ENCODE measurements at regions not wholly inside any gene's neighbourhood (a gene's known extent, or its start where the extent isn't known, plus 50 kb on each side); places are given as distances from the start of the nearest gene placed in this dataset.

GRCh38 chr7:46742601-46743000 lies 821.5 kb upstream of the IGFBP3 start:
- H3K4me3 ChIP-seq (ENCODE audit: low read depth, low read length) = no peak overlapping the region
- no peak for TF ChIP-seq CTCF (IDR thresholded peaks at IDR 0.05; ENCODE audit: control insufficient read depth, extremely low read depth, insufficient read depth)

GRCh38 chr7:46741938-46742540 lies 821.0 kb upstream of the IGFBP3 start:
- no peak for TF ChIP-seq CTCF (IDR thresholded peaks at IDR 0.05; ENCODE audit: control insufficient read depth, extremely low read depth, insufficient read depth)
- no peak overlapping the region for H3K4me3 ChIP-seq (ENCODE audit: low read depth, low read length)
- DNase-seq (ENCODE audit: low read depth) = no peak

More at GRCh38 chr7:46742601-46743000, 821.5 kb upstream of the IGFBP3 start:
- no peak for DNase-seq (ENCODE audit: low read depth)

GRCh38 chr7:46741181-46741580 lies 820.1 kb upstream of the IGFBP3 start:
- H3K4me3 ChIP-seq (ENCODE audit: low read depth, low read length) = no peak overlapping the region
- DNase-seq (ENCODE audit: low read depth) = no peak
- TF ChIP-seq CTCF (IDR thresholded peaks at IDR 0.05; ENCODE audit: control insufficient read depth, extremely low read depth, insufficient read depth) = no peak

- H3K4me3 ChIP-seq (ENCODE audit: low read depth, low read length) = no peak overlapping the region
- DNase-seq (ENCODE audit: low read depth) = no peak
- no peak for TF ChIP-seq CTCF (IDR thresholded peaks at IDR 0.05; ENCODE audit: control insufficient read depth, extremely low read depth, insufficient read depth)
Measured at GRCh38 chr7:46739518-46740234, 818.6 kb upstream of the IGFBP3 start.

GRCh38 chr7:46738796-46739195 lies 817.7 kb upstream of the IGFBP3 start:
- H3K4me3 ChIP-seq (ENCODE audit: low read depth, low read length) = no peak overlapping the region
- no peak for TF ChIP-seq CTCF (IDR thresholded peaks at IDR 0.05; ENCODE audit: control insufficient read depth, extremely low read depth, insufficient read depth)
- no peak for DNase-seq (ENCODE audit: low read depth)

- TF ChIP-seq CTCF (IDR thresholded peaks at IDR 0.05; ENCODE audit: control insufficient read depth, extremely low read depth, insufficient read depth) = no peak
- no peak overlapping the region for H3K4me3 ChIP-seq (ENCODE audit: low read depth, low read length)
- no peak for DNase-seq (ENCODE audit: low read depth)
Measured at GRCh38 chr7:46738165-46738564, 817.1 kb upstream of the IGFBP3 start.
